EH (cell line): ENCODE measurements at regions not wholly inside any gene's neighbourhood (a gene's known extent, or its start where the extent isn't known, plus 50 kb on each side); places are given as distances from the start of the nearest gene placed in this dataset.

Source experiments
- DNase-seq: peaks from one replicate; pipeline ENCODE4 v3.0.0-alpha.2; 2015; ENCODE audit warnings: low read depth

GRCh38 chr10:113443141-113443925, 109.5 kb upstream of the HABP2 start:
- no peak for DNase-seq

DNA sequence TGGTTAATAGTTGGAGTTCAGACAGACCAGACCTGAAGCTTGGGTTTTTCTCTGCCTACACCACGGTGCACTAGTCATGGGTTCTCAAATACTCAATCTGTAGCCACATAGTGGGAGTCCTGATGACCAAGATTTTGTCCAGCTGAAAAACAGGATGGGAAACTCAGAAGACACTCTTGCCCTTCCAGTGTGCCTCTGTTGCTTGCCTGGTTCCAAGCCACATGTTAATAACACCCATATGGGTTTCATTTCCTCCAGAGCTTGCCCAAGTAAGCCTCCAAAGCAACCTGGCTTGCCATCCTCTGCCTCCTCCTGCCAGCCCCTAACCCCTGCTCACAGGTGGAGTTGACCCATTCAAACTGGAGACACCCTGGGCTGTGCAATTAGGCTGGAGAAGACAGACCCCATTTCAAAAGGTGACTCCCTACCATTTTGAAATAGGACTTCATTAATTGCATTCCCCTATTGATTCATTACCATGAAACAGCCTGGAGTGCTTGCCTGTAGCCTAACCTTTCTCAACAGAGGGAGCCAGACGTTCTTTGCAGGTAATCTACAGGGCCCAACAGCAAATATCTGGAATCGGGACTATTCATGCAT, 108.0 kb upstream of the HABP2 start:
- DNase-seq: no peak

- DNase-seq: no peak
Measured at GRCh38 chr10:113445736-113446135, 107.1 kb upstream of the HABP2 start.

GRCh38 chr10:113446739-113447138, 106.1 kb upstream of the HABP2 start:
- DNase-seq: no peak

DNA sequence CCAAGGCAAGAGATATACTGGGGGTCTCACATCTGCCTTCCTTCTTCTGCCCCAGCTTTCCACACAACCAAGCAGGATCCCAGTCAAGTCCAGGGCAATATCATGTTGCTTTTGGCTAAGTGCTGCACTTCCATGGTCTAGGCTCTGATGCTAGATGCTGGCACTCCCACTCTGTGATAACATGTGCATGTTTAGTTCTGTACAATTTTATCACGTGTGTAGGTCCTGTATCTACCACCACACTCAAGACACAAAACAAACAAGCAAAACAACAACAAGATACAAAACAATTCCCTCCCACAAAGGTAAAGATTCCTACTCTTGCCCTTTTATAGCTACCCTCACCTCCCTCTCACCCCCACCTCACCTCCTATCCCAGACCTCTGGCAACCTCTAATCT, 105.6 kb upstream of the HABP2 start:
- no peak for DNase-seq

GRCh38 chr10:113449006-113449695, 103.7 kb upstream of the HABP2 start:
- no peak for DNase-seq

GRCh38 chr10:113450046-113450804, 102.6 kb upstream of the HABP2 start:
- DNase-seq: peak; percentile 16

DNA sequence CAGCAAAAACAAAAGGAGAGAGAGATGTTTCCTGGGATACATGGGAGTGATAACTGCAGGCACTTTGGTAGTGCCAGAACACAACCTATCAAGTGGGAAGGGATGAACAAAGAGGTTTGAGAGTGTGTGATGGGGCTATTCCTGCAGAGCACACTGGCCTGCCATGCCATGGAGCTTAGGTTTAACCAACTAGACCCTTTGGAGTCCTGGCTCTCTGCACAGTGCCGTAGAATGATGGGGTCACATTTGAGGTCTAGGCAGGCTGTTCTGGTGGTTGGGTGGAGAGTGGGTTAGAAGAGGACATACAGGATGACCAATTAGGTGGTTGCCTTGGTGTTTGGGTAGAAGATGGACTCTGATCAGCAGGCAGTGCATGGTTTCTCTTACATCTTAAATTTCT, 101.9 kb upstream of the HABP2 start:
- no peak for DNase-seq

GRCh38 chr10:113452146-113452845, 100.6 kb upstream of the HABP2 start:
- no peak for DNase-seq

DNA sequence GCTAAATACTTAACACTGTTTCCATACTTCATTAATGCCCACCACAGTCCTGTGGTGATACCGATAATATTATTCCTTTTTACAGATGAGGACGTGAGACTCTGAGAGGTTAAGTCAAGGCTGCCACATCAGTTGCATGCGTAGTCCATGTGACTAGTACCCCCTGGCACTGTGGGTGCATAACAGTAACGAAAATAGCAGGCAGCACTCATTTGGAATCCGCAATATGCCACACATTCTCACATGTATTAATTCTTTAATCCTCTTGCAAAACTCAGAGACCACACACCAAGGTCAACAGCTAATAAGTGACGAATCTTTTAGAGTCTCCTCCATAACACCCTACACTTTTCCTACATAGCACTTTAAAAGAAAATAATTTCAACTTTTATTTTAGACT, 99.5 kb upstream of the HABP2 start:
- no peak for DNase-seq

GRCh38 chr10:113454341-113455061, 98.4 kb upstream of the HABP2 start:
- peak; percentile 38 for DNase-seq

DNA sequence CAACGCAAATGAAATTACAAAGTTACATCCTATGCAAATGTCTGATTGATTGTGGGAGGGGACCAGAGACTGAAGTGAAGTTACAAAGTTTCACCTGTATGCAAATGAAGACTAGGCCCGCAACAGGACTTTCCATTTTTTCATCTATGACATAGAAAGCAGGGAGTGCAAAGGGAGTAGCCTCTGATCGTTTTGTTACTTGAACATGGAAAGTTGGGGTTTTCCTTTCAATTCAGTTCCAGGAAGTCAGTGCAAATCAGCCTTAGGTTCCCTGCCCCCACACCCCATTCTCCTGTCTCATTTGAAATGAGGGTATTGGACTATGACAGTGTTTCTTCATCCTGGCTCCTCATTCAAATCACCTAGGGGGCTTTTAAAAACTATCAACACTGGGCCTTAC, 96.9 kb upstream of the HABP2 start:
- no peak for DNase-seq

- no peak for DNase-seq
Measured at GRCh38 chr10:113456741-113457140, 96.1 kb upstream of the HABP2 start.

DNA sequence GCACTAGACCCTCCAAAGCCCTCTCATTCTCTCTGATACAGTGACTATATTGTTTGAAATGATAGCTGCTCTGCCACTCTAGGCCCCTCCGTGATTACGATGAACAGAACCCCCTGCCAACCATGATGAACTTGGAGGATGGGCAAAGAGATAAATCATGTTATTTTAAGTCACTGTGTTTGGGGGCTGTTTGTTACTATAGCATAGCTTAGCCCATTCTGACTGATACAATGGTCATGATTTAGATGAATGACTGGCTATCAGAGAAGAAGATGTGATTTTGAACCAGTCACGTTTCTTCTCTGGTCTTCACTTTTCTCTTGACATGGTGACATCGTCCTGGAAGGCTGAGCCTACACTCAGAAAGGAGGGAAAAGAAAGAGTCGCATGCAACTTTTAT, 95.4 kb upstream of the HABP2 start:
- no peak for DNase-seq

GRCh38 chr10:113458451-113458850, 94.4 kb upstream of the HABP2 start:
- DNase-seq: no peak

GRCh38 chr10:113458944-113459343, 93.9 kb upstream of the HABP2 start:
- DNase-seq: no peak

DNA sequence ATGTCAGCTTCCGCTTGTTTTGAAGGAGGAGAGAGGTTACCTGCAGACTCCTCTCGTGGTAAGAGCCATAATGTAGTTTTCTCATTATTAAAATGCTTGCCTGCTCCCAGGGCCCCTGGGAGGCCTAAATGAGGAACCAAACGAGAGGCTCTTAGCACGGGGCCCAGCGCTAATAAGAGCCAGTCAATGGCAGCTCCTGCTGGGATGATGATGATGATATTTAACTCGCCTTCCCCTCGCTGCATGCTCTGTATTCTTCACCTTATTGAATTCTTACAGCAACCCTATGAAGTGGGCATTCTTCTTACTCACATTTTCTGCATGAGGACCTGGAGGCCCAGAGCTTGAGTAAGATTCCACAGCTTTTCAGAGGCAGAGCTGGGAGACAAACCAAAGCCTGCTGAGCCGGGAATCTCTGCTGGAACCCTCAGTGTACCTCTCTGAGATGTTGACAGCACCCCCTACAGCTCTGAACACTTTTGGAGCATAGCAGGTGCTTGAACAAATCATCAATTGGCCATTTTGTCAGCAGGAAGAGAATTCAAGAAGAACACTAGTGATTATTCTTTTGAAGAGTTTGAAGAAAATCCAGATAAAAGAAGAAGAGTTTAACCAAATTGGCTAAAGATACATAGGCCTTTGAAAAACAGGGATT, 93.1 kb upstream of the HABP2 start:
- DNase-seq: no peak

- no peak for DNase-seq
Measured at GRCh38 chr10:113463083-113463482, 89.8 kb upstream of the HABP2 start.

GRCh38 chr10:113463777-113464176, 89.1 kb upstream of the HABP2 start:
- peak; percentile 60 for DNase-seq

DNA sequence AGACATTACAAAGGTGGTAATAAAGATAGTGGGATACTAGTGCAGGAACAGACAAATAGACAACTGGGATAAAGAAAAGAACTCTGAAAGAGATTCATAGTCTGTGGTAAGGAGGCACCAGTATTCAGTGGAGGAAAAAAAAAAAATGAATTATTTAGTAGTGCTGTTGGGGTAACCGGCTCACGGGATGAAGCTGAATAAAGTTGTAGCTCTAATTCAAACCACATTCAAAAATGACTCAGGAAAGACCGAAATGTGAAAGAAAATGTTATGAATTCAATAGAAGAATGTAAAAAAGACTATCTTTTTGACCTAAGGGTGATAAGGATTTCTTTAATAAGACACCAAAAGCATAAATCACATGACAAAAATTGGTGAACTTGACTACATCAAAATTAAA, 83.1 kb upstream of the HABP2 start:
- no peak for DNase-seq
